RWPE2 (cell line): ENCODE measurements at regions not wholly inside any gene's neighbourhood (a gene's known extent, or its start where the extent isn't known, plus 50 kb on each side); places are given as distances from the start of the nearest gene placed in this dataset.

Experiments
- ATAC-seq: fragments of 200-7000 bp; cut with Tn5 transposase; 3 replicates; pipeline ENCODE4 v1.9.1; 2021; ENCODE audit warnings: low read depth
- DNase-seq: peaks from one replicate; pipeline ENCODE4 v3.0.0-alpha.2; 2020; ENCODE audit warnings: low spot score
- H3K27ac ChIP-seq: fragments of 450-650 bp; 2 replicates; pipeline ENCODE4 v1.5.1; 2017; ENCODE audit warnings: mild to moderate bottlenecking; ENCODE audit not compliant: poor library complexity, severe bottlenecking
- H3K27me3 ChIP-seq: fragments of 250-450 bp; sonication (Bioruptor Pico); 2 replicates; pipeline ENCODE4 v1.5.1; 2021; ENCODE audit warnings: mild to moderate bottlenecking, moderate library complexity; ENCODE audit not compliant: insufficient read depth, poor library complexity, severe bottlenecking
- H3K36me3 ChIP-seq: fragments of 250-450 bp; sonication (Bioruptor Pico); 2 replicates; pipeline ENCODE4 v1.5.1; 2020; ENCODE audit warnings: low read depth, mild to moderate bottlenecking, moderate library complexity
- H3K4me1 ChIP-seq: fragments of 250-450 bp; sonication (Bioruptor Pico); 2 replicates; pipeline ENCODE4 v1.5.1; 2021; ENCODE audit warnings: mild to moderate bottlenecking, moderate library complexity; ENCODE audit not compliant: insufficient read depth, poor library complexity, severe bottlenecking
- H3K4me3 ChIP-seq: fragments of 250-450 bp; sonication (Bioruptor Pico); 2 replicates; pipeline ENCODE4 v1.5.1; 2021; ENCODE audit warnings: mild to moderate bottlenecking, moderate library complexity; ENCODE audit not compliant: severe bottlenecking
- H3K9me3 ChIP-seq: fragments of 250-450 bp; sonication (Bioruptor Pico); 2 replicates; pipeline ENCODE4 v1.5.1; 2021; ENCODE audit warnings: mild to moderate bottlenecking, moderate library complexity; ENCODE audit not compliant: severe bottlenecking
- TF ChIP-seq, protein P1 (sequence below): fragments of 450-650 bp; IDR thresholded peaks from one replicate; pipeline ENCODE4 v1.5.1; 2017; ENCODE audit warnings: mild to moderate bottlenecking, moderate library complexity; ENCODE audit not compliant: poor library complexity, severe bottlenecking

DNA sequence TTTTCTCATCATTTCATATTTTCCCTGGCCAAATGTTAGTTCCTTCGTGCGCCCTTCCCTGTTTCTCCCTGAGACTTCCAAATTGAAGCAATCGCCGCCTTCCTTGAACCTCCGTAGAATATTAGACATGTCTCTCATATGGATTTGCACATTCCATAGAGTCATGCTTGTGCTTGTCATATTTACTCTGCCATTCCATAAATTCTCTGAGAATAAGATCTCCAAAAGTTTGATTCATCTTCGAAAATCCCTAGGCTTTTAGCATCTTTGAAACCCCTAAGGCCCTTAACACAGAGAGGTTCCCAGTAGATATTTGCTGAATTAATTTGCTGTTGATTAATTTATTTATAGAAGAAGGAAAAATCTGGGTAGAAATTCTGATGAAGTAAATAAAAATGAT is 202.2 kb upstream of the PIK3C3 start:
- no peak overlapping the region for H3K4me3 ChIP-seq
- ATAC-seq, result peak; percentile 50; the same call in 2 of the 3 replicates
- TF ChIP-seq, protein P1, sequence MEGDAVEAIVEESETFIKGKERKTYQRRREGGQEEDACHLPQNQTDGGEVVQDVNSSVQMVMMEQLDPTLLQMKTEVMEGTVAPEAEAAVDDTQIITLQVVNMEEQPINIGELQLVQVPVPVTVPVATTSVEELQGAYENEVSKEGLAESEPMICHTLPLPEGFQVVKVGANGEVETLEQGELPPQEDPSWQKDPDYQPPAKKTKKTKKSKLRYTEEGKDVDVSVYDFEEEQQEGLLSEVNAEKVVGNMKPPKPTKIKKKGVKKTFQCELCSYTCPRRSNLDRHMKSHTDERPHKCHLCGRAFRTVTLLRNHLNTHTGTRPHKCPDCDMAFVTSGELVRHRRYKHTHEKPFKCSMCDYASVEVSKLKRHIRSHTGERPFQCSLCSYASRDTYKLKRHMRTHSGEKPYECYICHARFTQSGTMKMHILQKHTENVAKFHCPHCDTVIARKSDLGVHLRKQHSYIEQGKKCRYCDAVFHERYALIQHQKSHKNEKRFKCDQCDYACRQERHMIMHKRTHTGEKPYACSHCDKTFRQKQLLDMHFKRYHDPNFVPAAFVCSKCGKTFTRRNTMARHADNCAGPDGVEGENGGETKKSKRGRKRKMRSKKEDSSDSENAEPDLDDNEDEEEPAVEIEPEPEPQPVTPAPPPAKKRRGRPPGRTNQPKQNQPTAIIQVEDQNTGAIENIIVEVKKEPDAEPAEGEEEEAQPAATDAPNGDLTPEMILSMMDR, result no peak

DNA sequence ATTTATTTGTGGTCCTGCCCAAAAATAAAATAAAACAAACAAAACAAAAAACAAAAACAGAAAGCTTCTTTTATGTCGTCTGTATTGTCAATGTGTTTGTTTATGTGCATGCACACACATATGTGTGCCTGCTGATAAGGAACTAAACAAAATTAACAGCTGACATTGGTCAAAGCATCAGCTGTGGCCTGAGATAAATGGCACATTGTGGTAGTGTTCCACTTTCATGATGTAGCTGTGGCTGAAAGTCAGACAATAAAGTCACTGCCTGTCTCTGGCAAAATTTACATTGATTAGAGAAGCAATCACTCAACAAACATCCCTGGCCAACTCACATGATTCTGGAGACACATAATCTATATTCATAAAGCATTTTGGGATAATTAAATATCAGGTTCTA is 203.4 kb upstream of the PIK3C3 start:
- ATAC-seq, result no peak
- TF ChIP-seq, protein P1, result no peak
- Histone ChIP-seq H3K36me3 (no peaks in the 10 kb centered on the region), H3K27me3 (no peaks in the 10 kb centered on the region), H3K27ac (peak overlapping the region; percentile 76), H3K9me3 (no peaks in the 10 kb centered on the region), H3K4me3 (no peak overlapping the region), H3K4me1 (peaks cover 32% of the 10 kb centered on the region)
- DNase-seq, result no peak

More for the DNA sequence above, 202.2 kb upstream of the PIK3C3 start:
- Histone ChIP-seq H3K9me3 (no peaks in the 10 kb centered on the region), H3K27ac (peak overlapping the region; percentile 76), H3K27me3 (no peaks in the 10 kb centered on the region), H3K4me1 (peaks cover 32% of the 10 kb centered on the region), H3K36me3 (no peaks in the 10 kb centered on the region)
- no peak for DNase-seq

- Histone ChIP-seq H3K27me3 (no peaks in the 10 kb centered on the region), H3K4me1 (peaks cover 32% of the 10 kb centered on the region), H3K4me3 (no peak overlapping the region), H3K27ac (peak overlapping the region; percentile 76), H3K9me3 (no peaks in the 10 kb centered on the region), H3K36me3 (no peaks in the 10 kb centered on the region)
- DNase-seq (no peak), ATAC-seq (peak; percentile 69)
- TF ChIP-seq, protein P1, result no peak
Observed at GRCh38 chr18:41751161-41751560, 203.9 kb upstream of the PIK3C3 start.

DNA sequence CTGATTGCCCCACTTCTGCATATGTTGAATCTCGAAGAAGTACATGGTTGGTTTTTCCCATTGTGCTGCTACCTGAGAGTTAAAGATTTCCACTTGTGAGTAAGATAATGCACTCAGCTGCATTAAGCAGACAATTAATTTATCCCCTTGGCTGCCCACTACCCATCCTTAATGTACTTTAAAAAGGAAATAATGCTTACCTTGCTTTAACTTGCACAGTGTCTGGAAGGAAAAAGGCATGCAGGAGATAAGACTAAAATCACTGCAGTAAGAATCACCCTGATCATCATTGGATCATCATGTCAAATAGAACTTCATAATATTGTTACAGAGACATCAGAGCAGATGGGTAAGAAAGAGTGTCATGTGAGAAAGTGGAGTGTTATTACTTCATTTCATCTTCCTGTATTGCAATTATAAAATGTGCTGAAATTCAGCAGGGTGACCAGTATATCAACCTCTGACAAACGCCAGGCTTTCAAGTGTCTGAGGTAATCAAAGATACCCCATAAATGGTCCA is 207.3 kb upstream of the PIK3C3 start:
- peaks cover 17% of the 10 kb centered on the region for H3K4me1 ChIP-seq
- no peaks in the 10 kb centered on the region for H3K9me3 ChIP-seq
- no peak overlapping the region for H3K4me3 ChIP-seq
- TF ChIP-seq, protein P1, result no peak
- no peak overlapping the region for H3K27ac ChIP-seq
- ATAC-seq (no peak), DNase-seq (no peak)
- H3K27me3 ChIP-seq, result no peaks in the 10 kb centered on the region
- no peaks in the 10 kb centered on the region for H3K36me3 ChIP-seq

DNA sequence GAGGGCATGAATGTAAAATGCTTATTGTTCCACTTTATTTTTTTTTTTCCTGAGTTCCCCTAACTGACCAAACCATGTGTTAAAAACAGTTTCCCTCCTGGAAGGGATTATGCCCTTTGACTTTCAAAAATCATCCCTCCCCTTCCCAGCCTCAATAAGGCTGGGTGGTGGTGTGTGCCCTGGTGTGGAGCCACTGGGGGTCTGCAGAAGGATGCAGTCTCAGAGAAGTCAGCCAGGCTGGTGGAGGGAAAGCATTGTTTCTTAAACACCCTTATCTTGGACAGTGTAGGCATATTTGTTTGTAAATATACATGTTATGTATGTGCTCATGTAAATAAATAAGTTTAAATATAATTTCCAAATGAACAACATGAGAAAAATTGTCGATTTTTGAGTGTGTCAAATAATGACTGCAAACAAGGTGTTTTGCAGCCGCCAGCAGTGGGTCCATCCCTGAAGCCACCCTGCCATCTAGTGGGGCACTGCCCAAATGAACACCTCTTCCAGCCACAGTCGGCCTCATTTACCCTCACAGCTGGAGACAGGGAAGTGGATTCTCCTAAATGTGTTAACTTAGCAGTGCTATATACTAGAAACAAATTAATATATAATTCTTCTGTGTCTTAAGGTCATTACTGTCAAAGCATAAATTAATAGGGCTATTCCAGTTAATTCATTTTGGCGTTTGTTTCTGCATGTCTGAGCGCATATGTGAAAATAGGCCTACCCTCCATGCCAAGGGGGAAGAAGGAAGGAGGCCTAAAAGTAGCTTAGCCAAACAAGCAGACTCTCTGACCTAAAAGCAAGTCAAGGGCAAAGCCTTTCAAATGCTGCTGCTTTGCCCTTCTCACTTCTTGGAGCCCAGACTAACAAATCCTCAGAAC is 209.6 kb upstream of the PIK3C3 start:
- H3K36me3 ChIP-seq, result no peaks in the 10 kb centered on the region
- TF ChIP-seq, protein P1, result peak; percentile 90
- DNase-seq, result peak; percentile 47
- H3K9me3 ChIP-seq, result no peaks in the 10 kb centered on the region
- H3K27me3 ChIP-seq, result no peaks in the 10 kb centered on the region
- H3K27ac ChIP-seq, result no peak overlapping the region
- H3K4me3 ChIP-seq, result no peak overlapping the region
- H3K4me1 ChIP-seq, result no peaks in the 10 kb centered on the region
- peak; percentile 96 for ATAC-seq
